Activated naive CD8-positive, alpha-beta T cell treated with anti-CD3 and anti-CD28 coated beads, Interleukin-2, amount 10 ng/mL, durations not matched to agents 7 days and 5 days (primary cell): ENCODE measurements at regions not wholly inside any gene's neighbourhood (a gene's known extent, or its start where the extent isn't known, plus 50 kb on each side); places are given as distances from the start of the nearest gene placed in this dataset.
"Not testable (repeated sequence)": the region's sequence is repeated elsewhere in the genome, so short reads cannot be mapped to it uniquely, and the experiment has no call there.

Experiments
- ATAC-seq: fragments of 150-1000 bp; cut with Tn5 transposase; one replicate; pipeline ENCODE4 v1.10.0; 2021; ENCODE audit warnings: low read depth, moderate library complexity
- POLR2A ChIA-PET: fragments of 350-600 bp; sonication (Branson Sonifier 250); formaldehyde crosslinking; loops from one replicate; lab custom pipeline; 2021; ENCODE audit warnings: antibody characterized with exemption; lab: Charles Lee
- DNase-seq: peaks from one replicate; pipeline ENCODE4 v3.0.0; 2021
- H3K27ac Mint-ChIP-seq: one replicate; pipeline ENCODE4 v1.8.0; 2022; ENCODE audit warnings: mild to moderate bottlenecking, mixed read lengths
- H3K27me3 Mint-ChIP-seq: one replicate; pipeline ENCODE4 v1.8.0; 2022; ENCODE audit warnings: mild to moderate bottlenecking, moderate library complexity, mixed read lengths
- H3K36me3 Mint-ChIP-seq: one replicate; pipeline ENCODE4 v1.8.0; 2021; ENCODE audit warnings: mild to moderate bottlenecking, mixed read lengths
- H3K4me1 Mint-ChIP-seq: one replicate; pipeline ENCODE4 v1.8.0; 2021; ENCODE audit warnings: mixed read lengths
- H3K4me3 Mint-ChIP-seq: one replicate; pipeline ENCODE4 v1.8.0; 2022; ENCODE audit warnings: mild to moderate bottlenecking, moderate library complexity, mixed read lengths
- H3K9me3 Mint-ChIP-seq: one replicate; pipeline ENCODE4 v1.8.0; 2021; ENCODE audit warnings: mixed read lengths

DNA sequence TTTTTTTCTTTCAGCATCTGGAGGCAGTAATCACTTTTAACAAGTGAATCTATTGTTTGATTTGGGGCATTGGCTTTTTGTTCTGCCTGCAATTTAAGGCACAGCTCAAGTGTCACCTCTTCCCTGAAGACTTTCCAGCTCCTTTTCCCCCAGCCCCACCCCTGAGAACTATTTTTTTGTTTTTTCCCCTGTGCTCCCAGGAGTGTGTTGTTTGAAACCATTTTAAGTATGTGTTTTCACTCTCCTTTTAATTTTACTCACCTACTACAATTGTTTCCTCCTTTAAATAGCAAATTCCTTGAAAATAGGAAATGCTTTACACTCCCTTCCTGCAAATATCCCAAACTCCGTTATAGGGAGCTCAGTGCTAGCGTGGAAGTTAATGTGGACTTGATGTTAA, 286.7 kb upstream of the PROK2 start:
- H3K27me3 Mint-ChIP-seq = peaks cover 3% of the 10 kb centered on the region
- no peaks in the 10 kb centered on the region for H3K4me1 Mint-ChIP-seq
- ATAC-seq = no peak
- no peak overlapping the region for H3K27ac Mint-ChIP-seq
- POLR2A ChIA-PET = no interaction called here
- peaks cover 10% of the 10 kb centered on the region for H3K9me3 Mint-ChIP-seq
- DNase-seq = no peak
- no peak overlapping the region for H3K4me3 Mint-ChIP-seq
- H3K36me3 Mint-ChIP-seq = no peaks in the 10 kb centered on the region

GRCh38 chr3:72070005-72070404, 285.1 kb upstream of the PROK2 start:
- DNase-seq (no peak), ATAC-seq (no peak)
- POLR2A ChIA-PET = no interaction called here
- Mint-ChIP-seq H3K9me3 (peaks cover 6% of the 10 kb centered on the region), H3K27me3 (peaks cover 3% of the 10 kb centered on the region), H3K4me1 (peaks cover 1% of the 10 kb centered on the region), H3K36me3 (peaks cover 2% of the 10 kb centered on the region), H3K27ac (no peak overlapping the region), H3K4me3 (no peak overlapping the region)

DNA sequence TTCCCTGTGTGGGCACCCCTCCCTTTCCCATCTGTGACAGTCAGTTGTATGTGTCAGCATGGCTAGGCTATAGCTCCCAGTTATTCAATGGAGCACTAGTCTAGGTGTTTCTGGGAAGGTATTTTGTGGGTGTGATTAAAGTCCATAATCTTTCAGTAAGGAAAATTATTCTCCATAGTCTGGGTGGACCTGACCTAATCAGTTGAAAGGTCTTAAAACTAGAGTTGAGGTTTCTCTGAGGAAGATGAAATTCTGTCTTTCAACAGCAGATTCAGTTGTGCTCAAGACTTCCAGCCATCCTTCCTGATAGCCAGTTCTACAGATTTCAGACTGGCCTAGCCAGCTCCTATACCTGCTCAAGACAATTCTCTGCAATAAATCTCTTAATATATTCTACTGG, 284.6 kb upstream of the PROK2 start:
- DNase-seq (no peak), ATAC-seq (no peak)
- H3K27me3 Mint-ChIP-seq = peaks cover 3% of the 10 kb centered on the region
- H3K36me3 Mint-ChIP-seq = peaks cover 2% of the 10 kb centered on the region
- no peak overlapping the region for H3K27ac Mint-ChIP-seq
- H3K4me3 Mint-ChIP-seq = no peak overlapping the region
- POLR2A ChIA-PET = no interaction called here
- H3K4me1 Mint-ChIP-seq = peaks cover 1% of the 10 kb centered on the region
- H3K9me3 Mint-ChIP-seq = peaks cover 2% of the 10 kb centered on the region

GRCh38 chr3:72068621-72069020, 283.7 kb upstream of the PROK2 start:
- peaks cover 1% of the 10 kb centered on the region for H3K4me1 Mint-ChIP-seq
- H3K27ac Mint-ChIP-seq = no peak overlapping the region
- ATAC-seq (no peak), DNase-seq (no peak)
- H3K27me3 Mint-ChIP-seq = peaks cover 3% of the 10 kb centered on the region
- H3K4me3 Mint-ChIP-seq = no peak overlapping the region
- peaks cover 2% of the 10 kb centered on the region for H3K36me3 Mint-ChIP-seq
- POLR2A ChIA-PET = no interaction called here
- peaks cover 8% of the 10 kb centered on the region for H3K9me3 Mint-ChIP-seq

- peaks cover 2% of the 10 kb centered on the region for H3K36me3 Mint-ChIP-seq
- POLR2A ChIA-PET = no interaction called here
- no peak overlapping the region for H3K4me3 Mint-ChIP-seq
- DNase-seq (no peak), ATAC-seq (no peak)
- peaks cover 3% of the 10 kb centered on the region for H3K27me3 Mint-ChIP-seq
- peaks cover 1% of the 10 kb centered on the region for H3K4me1 Mint-ChIP-seq
- no peak overlapping the region for H3K27ac Mint-ChIP-seq
- peaks cover 8% of the 10 kb centered on the region for H3K9me3 Mint-ChIP-seq
Observed at GRCh38 chr3:72067721-72068120, 282.8 kb upstream of the PROK2 start.

DNA sequence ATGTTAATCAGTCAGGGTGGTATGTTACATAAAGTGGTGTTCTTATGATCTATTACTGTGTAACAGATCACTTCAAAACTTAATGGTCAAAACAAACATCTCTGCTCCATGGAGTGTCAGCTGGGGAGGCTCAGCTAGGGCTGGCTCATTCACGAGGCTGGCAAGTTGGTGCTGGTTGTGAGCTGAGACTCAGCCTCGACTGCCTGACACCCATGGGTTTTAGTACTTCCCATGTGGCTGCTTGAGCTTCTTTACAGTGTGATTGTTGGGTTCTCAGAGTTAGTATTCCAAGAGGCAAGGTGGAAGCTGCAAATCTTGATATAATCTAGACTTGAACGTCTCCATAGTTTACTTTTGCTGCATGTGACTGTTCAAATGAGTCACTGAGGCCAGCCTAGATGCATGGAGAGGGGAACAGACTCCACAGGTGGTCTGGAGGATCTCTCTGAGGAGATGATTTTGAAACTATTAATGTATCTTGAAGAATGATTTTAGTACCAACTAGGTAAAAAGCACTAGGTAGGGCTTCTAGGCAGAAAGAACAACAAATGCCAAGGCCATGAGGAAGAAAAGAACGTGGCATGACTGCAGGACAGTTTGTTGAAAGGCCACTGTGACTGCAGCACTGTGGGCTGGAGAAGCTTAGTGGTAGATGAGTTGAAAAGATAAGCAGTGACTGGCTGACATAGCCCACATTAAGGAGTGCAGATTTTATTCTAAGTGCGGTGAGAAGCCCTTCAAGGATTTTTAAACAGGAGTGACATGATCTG, 281.1 kb upstream of the PROK2 start:
- Mint-ChIP-seq H3K27me3 (peaks cover 6% of the 10 kb centered on the region), H3K4me1 (peaks cover 1% of the 10 kb centered on the region), H3K4me3 (no peak overlapping the region), H3K9me3 (peaks cover 14% of the 10 kb centered on the region), H3K27ac (no peak overlapping the region), H3K36me3 (peaks cover 2% of the 10 kb centered on the region)
- ATAC-seq = no peak
- POLR2A ChIA-PET = no interaction called here
- no peak for DNase-seq

GRCh38 chr3:72065236-72065635, 280.3 kb upstream of the PROK2 start:
- POLR2A ChIA-PET = no interaction called here
- H3K36me3 Mint-ChIP-seq = peaks cover 2% of the 10 kb centered on the region
- H3K4me1 Mint-ChIP-seq = peaks cover 1% of the 10 kb centered on the region
- no peak overlapping the region for H3K27ac Mint-ChIP-seq
- no peak for DNase-seq
- no peak for ATAC-seq
- H3K4me3 Mint-ChIP-seq = no peak overlapping the region
- peaks cover 6% of the 10 kb centered on the region for H3K27me3 Mint-ChIP-seq
- H3K9me3 Mint-ChIP-seq = peaks cover 14% of the 10 kb centered on the region

- H3K4me1 Mint-ChIP-seq, ATAC-seq, H3K27me3 Mint-ChIP-seq, H3K27ac Mint-ChIP-seq, DNase-seq, H3K4me3 Mint-ChIP-seq, POLR2A ChIA-PET, H3K36me3 Mint-ChIP-seq: not testable (repeated sequence)
- H3K9me3 Mint-ChIP-seq = peaks cover 14% of the 10 kb centered on the region
Observed at GRCh38 chr3:72064727-72065126, 279.8 kb upstream of the PROK2 start.

DNA sequence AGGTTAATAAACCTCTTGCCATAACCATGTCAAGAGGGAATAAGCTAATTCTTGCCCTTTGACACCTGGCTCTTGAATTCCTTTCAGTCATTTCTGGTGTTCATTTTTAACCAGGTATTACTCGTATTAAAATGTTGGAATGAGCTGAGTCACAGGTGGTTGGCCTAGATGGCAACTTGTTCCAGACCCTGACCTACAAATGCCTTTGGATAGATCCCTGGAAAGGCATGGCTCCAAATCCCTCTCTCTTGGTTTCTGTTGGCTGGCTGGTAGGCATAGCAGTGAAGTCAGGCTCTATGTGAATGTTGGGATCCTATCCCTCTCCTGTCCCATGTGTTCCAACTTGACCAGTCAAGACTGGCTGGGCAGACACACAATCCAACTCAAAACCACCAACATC, 277.1 kb upstream of the PROK2 start:
- DNase-seq = no peak
- H3K27ac Mint-ChIP-seq = no peak overlapping the region
- peaks cover 14% of the 10 kb centered on the region for H3K9me3 Mint-ChIP-seq
- no peak overlapping the region for H3K4me3 Mint-ChIP-seq
- H3K36me3 Mint-ChIP-seq = peaks cover 2% of the 10 kb centered on the region
- POLR2A ChIA-PET = no interaction called here
- H3K4me1 Mint-ChIP-seq = peaks cover 1% of the 10 kb centered on the region
- no peak for ATAC-seq
- H3K27me3 Mint-ChIP-seq = peaks cover 3% of the 10 kb centered on the region

GRCh38 chr3:72060447-72061034, 275.6 kb upstream of the PROK2 start:
- Mint-ChIP-seq H3K27me3 (peaks cover 3% of the 10 kb centered on the region), H3K36me3 (no peaks in the 10 kb centered on the region), H3K9me3 (peaks cover 12% of the 10 kb centered on the region), H3K27ac (no peak overlapping the region), H3K4me3 (no peak overlapping the region), H3K4me1 (no peaks in the 10 kb centered on the region)
- ATAC-seq (no peak), DNase-seq (no peak)
- POLR2A ChIA-PET = no interaction called here

- H3K36me3 Mint-ChIP-seq = no peaks in the 10 kb centered on the region
- no peak overlapping the region for H3K4me3 Mint-ChIP-seq
- H3K27me3 Mint-ChIP-seq = peaks cover 3% of the 10 kb centered on the region
- no peaks in the 10 kb centered on the region for H3K4me1 Mint-ChIP-seq
- ATAC-seq (no peak), DNase-seq (no peak)
- peaks cover 6% of the 10 kb centered on the region for H3K9me3 Mint-ChIP-seq
- POLR2A ChIA-PET = no interaction called here
- H3K27ac Mint-ChIP-seq = no peak overlapping the region
Observed at GRCh38 chr3:72058493-72059081, 273.6 kb upstream of the PROK2 start.

DNA sequence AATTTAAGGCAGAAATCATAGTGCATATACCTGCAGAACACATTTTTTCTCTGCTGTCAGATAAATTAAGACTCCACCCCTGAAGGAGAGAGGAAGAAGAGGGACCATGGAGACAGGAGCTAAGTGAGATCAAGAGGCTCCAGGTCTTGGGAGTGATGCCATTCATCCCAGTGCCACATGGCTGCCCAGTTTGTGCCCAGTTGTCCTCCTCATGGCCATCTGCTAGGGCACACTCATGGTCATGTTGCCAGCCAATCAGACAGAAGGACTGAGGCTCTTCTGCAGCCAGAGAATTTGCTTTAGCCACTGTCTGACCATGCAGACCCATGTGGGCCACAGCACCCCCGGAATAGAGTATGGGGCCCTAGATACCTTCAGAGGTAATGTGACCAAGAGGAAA, 270.5 kb upstream of the PROK2 start:
- Mint-ChIP-seq H3K4me1 (peaks cover 3% of the 10 kb centered on the region), H3K27me3 (no peaks in the 10 kb centered on the region), H3K36me3 (no peaks in the 10 kb centered on the region), H3K4me3 (no peak overlapping the region), H3K27ac (no peak overlapping the region), H3K9me3 (no peaks in the 10 kb centered on the region)
- POLR2A ChIA-PET = no interaction called here
- ATAC-seq = no peak
- DNase-seq = no peak

- Mint-ChIP-seq H3K36me3 (no peaks in the 10 kb centered on the region), H3K27ac (no peak overlapping the region), H3K4me3 (no peak overlapping the region), H3K27me3 (no peaks in the 10 kb centered on the region), H3K4me1 (peaks cover 3% of the 10 kb centered on the region), H3K9me3 (no peaks in the 10 kb centered on the region)
- no peak for DNase-seq
- no peak for ATAC-seq
- POLR2A ChIA-PET = no interaction called here
Observed at GRCh38 chr3:72054976-72055375, 270.0 kb upstream of the PROK2 start.

DNA sequence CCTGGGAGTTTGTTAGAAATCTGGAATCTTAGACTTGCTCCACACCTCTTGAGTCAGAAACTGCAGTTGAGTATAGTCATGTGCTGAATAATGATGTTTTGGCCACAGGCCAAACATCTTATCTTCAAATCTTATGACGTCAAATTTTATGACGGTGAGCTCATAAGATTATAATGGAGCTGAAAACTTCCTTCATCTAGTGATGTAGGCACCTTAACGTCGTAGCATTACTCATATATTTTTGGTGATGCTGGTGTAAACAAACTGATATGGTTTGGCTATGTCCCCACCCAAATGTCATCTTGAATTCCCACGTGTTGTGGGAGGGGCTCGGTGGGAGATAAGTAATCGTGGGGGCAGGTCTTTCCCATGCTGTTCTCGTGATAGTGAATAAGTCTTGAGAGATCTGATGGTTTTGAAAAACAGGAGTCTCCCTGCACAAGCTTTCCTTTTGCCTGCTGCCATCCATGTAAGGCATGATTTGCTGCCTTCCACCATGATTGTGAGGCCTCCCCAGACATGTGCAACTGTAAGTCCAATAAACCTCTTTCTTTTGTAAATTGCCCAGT, 268.0 kb upstream of the PROK2 start:
- Mint-ChIP-seq H3K27me3 (peaks cover 1% of the 10 kb centered on the region), H3K4me1 (peaks cover 3% of the 10 kb centered on the region), H3K36me3 (no peaks in the 10 kb centered on the region), H3K4me3 (no peak overlapping the region), H3K27ac (no peak overlapping the region), H3K9me3 (no peaks in the 10 kb centered on the region)
- POLR2A ChIA-PET = no interaction called here
- no peak for ATAC-seq
- no peak for DNase-seq
